ENCODE measurements at regions not wholly inside any gene's neighbourhood (a gene's known extent, or its start where the extent isn't known, plus 50 kb on each side); places are given as distances from the start of the nearest gene placed in this dataset.

DNA sequence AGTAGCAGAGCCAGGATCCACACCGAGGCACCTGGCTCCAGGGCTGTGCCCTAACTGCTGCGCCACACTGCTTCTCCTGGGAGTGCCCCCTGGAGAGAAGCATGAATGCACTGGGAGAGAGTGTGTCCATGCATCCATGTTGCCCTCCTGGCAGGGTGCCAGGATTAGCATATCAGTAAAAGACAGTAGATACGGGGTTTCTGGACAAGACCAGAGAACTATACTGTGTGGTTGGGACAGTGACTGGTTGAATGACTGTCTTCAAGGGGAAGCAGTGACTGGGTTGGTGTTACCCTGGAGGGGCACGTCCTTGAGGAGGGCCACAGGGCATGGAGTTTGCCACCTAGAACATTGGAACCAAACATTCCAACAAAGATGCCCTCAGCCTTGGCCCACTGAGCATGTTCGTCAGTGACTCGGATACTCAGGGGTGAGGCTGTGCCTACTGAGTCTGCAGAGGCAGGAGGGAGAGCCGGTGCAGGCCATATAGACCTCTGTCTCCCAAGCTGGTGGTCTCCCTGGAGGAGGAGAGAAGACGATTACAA is 288.8 kb downstream of the CDC5L start:
- TF ChIP-seq CTCF (IDR thresholded peaks at IDR 0.05; ENCODE audit: poor library complexity, severe bottlenecking), result no peak
- TF ChIP-seq MXI1 (conservative IDR thresholded peaks at IDR 0.05; ENCODE audit: poor library complexity, severe bottlenecking), result no peak
- TF ChIP-seq RAD21 (conservative IDR thresholded peaks at IDR 0.05), result no peak
- TF ChIP-seq EZH2 (IDR thresholded peaks at IDR 0.05; ENCODE audit: borderline replicate concordance, insufficient read depth, low read length, poor library complexity, severe bottlenecking), result no peak
- TF ChIP-seq, protein P1, sequence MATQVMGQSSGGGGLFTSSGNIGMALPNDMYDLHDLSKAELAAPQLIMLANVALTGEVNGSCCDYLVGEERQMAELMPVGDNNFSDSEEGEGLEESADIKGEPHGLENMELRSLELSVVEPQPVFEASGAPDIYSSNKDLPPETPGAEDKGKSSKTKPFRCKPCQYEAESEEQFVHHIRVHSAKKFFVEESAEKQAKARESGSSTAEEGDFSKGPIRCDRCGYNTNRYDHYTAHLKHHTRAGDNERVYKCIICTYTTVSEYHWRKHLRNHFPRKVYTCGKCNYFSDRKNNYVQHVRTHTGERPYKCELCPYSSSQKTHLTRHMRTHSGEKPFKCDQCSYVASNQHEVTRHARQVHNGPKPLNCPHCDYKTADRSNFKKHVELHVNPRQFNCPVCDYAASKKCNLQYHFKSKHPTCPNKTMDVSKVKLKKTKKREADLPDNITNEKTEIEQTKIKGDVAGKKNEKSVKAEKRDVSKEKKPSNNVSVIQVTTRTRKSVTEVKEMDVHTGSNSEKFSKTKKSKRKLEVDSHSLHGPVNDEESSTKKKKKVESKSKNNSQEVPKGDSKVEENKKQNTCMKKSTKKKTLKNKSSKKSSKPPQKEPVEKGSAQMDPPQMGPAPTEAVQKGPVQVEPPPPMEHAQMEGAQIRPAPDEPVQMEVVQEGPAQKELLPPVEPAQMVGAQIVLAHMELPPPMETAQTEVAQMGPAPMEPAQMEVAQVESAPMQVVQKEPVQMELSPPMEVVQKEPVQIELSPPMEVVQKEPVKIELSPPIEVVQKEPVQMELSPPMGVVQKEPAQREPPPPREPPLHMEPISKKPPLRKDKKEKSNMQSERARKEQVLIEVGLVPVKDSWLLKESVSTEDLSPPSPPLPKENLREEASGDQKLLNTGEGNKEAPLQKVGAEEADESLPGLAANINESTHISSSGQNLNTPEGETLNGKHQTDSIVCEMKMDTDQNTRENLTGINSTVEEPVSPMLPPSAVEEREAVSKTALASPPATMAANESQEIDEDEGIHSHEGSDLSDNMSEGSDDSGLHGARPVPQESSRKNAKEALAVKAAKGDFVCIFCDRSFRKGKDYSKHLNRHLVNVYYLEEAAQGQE (IDR thresholded peaks at IDR 0.05; ENCODE audit: borderline replicate concordance), result no peak
- TF ChIP-seq POLR2AphosphoS5 (IDR thresholded peaks at IDR 0.05), result no peak
- no peak for TF ChIP-seq TAF1 (IDR thresholded peaks at IDR 0.05; ENCODE audit: low read depth)
- TF ChIP-seq EP300 (conservative IDR thresholded peaks at IDR 0.05; ENCODE audit: poor library complexity, severe bottlenecking), result no peak

All from neural cell (in vitro differentiated cells).